VCaP (cell line): ENCODE measurements at regions not wholly inside any gene's neighbourhood (a gene's known extent, or its start where the extent isn't known, plus 50 kb on each side); places are given as distances from the start of the nearest gene placed in this dataset.

Experiments used
- H3K27ac ChIP-seq: fragments of 450-650 bp; 2 replicates; pipeline ENCODE4 v1.5.1; 2017
- TF ChIP-seq, protein P1 (sequence below): fragments of 450-650 bp; conservative IDR thresholded peaks from 2 replicates; pipeline ENCODE4 v1.5.1; 2017; ENCODE audit warnings: mild to moderate bottlenecking, moderate library complexity

DNA sequence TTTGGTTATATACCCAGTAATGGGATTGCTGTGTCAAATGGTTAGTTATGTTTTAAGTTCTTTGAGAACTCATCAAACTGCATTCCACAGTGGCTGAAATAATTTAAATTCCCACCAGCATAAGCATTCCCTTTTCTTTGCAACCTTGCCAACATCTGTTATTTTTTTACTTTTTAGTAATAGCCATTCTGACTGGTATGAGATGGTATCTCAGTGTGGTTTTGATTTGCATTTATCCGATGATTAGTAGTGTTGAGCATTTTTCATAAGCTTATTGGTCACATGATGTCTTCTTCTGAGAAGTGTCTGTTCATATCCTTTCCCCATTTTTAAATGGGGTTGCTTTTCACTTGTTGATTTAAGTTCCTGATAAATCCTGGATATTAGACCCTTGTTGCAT, 435.7 kb upstream of the RIOK2 start:
- TF ChIP-seq, protein P1, sequence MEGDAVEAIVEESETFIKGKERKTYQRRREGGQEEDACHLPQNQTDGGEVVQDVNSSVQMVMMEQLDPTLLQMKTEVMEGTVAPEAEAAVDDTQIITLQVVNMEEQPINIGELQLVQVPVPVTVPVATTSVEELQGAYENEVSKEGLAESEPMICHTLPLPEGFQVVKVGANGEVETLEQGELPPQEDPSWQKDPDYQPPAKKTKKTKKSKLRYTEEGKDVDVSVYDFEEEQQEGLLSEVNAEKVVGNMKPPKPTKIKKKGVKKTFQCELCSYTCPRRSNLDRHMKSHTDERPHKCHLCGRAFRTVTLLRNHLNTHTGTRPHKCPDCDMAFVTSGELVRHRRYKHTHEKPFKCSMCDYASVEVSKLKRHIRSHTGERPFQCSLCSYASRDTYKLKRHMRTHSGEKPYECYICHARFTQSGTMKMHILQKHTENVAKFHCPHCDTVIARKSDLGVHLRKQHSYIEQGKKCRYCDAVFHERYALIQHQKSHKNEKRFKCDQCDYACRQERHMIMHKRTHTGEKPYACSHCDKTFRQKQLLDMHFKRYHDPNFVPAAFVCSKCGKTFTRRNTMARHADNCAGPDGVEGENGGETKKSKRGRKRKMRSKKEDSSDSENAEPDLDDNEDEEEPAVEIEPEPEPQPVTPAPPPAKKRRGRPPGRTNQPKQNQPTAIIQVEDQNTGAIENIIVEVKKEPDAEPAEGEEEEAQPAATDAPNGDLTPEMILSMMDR = no peak

DNA sequence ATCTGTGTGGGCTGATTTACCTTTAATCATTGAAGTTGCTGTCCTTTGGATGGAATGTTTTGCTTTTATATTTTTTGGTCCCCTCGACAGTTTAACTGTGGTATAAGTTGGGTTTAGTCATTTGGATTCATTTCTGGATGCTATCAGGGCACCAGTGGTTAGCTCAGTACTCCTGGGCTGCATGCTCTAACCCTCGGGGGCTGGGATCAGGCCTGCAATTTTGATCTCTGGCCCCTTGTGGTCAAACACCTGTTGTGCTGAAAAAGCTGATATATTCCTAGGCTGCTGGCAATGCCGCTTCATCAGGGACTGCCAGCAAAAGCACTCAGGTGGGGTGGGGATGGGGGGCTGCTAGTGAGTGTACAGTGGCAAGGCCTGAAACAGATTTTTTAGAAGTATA, 440.4 kb upstream of the RIOK2 start:
- TF ChIP-seq, protein P1 = no peak
- no peak overlapping the region for H3K27ac ChIP-seq

More for the DNA sequence above, 435.7 kb upstream of the RIOK2 start:
- H3K27ac ChIP-seq = no peak overlapping the region

DNA sequence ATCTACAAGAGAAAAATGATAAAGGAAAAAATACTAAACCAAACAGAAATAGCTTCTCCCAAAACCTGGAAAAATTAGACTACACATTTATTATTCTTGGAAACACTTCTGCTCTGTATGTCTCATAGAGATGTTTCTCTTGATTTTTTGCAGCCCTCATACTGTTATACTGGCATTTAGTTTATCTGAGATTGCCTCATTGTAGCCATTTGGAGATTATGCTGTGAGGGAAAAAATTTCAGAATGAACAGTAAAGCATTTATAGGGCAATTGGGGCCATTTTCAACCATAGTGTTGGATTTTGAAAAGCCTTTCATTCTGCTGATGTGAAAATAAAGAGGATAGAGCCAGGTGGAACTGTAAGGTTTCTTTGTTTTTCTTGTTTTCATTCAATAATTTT, 441.8 kb upstream of the RIOK2 start:
- no peak overlapping the region for H3K27ac ChIP-seq
- TF ChIP-seq, protein P1 = no peak

GRCh38 chr5:97627272-97627671, 444.2 kb upstream of the RIOK2 start:
- H3K27ac ChIP-seq = no peak overlapping the region
- TF ChIP-seq, protein P1 = no peak

DNA sequence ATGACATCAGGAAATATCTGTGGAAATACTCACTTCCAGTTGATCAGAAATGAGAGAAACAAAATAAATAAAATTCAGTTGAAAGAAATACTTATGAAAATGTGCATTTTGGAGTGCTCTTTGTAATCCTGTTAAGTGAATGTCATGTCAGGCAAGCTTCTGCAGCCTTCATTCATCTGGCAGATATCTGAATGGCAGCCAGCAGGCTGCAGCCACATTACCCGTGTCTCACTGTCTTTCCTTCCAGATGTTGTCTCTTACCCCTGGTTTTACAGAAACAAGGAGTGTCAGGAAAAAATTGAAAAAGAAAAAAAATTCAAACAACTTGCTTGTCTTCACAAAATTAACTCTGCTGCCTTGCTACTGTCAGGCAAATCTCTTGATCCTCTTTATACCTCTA, 445.0 kb upstream of the RIOK2 start:
- TF ChIP-seq, protein P1 = no peak

DNA sequence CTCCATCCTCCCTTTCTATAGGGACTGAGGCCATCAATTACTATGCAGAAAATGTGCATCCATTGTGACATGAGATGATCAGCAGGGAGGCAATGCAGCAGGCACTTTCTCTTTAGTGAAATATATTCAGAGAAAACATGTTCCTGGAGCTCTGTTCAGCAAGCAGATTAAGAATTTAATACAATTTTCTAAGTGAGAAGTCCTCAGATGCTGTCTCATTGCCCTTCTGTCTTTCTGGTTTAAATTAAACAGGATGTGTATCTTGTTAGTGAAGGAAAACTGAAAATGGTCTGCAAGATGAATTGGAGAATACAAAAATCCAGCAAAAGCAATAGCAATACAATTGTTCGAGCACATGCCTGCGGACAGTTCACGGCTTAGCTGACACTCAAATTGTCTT, 445.8 kb upstream of the RIOK2 start:
- TF ChIP-seq, protein P1 = no peak
- H3K27ac ChIP-seq = no peak overlapping the region

More for the DNA sequence above, 445.0 kb upstream of the RIOK2 start:
- no peak overlapping the region for H3K27ac ChIP-seq

- H3K27ac ChIP-seq = no peak overlapping the region
- TF ChIP-seq, protein P1 = no peak
Measured at GRCh38 chr5:97629276-97629675, 446.2 kb upstream of the RIOK2 start.

- no peak overlapping the region for H3K27ac ChIP-seq
- TF ChIP-seq, protein P1 = no peak
Measured at GRCh38 chr5:97635553-97635952, 452.5 kb upstream of the RIOK2 start.
